Fibroblast of peridontal ligament (primary cell): ENCODE measurements at regions not wholly inside any gene's neighbourhood (a gene's known extent, or its start where the extent isn't known, plus 50 kb on each side); places are given as distances from the start of the nearest gene placed in this dataset.

Experiments used
- DNase-seq: peaks from one replicate; pipeline ENCODE4 v3.0.0-alpha.2; 2010; ENCODE audit errors: extremely low read depth

DNA sequence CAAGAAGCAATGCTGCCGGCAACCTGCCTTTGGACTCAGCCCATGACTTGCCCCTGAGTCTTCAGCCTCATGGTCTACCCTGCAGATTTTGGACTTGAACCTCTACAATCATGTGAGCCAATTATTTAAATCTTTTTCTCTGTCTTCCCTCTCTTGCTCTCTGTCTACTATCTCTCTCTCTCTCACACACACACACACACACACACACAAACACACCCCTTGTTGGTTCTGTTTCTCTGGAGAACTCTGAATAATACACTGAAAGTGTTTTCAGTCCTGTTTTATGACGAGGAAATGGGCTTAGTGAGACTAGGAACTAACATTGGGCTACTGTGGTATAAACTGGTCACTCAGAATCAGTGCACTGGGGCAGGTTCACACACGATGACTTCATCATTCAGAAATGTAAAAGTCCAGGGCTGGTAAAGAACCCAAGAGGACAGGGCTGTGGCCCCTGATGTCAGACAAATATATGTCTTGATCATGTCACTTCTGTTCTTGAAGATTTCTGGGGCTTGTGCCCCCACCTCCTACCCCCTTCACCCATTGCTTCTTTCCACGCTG, 266.1 kb upstream of the SIX2 start:
- peak; percentile 30 for DNase-seq

DNA sequence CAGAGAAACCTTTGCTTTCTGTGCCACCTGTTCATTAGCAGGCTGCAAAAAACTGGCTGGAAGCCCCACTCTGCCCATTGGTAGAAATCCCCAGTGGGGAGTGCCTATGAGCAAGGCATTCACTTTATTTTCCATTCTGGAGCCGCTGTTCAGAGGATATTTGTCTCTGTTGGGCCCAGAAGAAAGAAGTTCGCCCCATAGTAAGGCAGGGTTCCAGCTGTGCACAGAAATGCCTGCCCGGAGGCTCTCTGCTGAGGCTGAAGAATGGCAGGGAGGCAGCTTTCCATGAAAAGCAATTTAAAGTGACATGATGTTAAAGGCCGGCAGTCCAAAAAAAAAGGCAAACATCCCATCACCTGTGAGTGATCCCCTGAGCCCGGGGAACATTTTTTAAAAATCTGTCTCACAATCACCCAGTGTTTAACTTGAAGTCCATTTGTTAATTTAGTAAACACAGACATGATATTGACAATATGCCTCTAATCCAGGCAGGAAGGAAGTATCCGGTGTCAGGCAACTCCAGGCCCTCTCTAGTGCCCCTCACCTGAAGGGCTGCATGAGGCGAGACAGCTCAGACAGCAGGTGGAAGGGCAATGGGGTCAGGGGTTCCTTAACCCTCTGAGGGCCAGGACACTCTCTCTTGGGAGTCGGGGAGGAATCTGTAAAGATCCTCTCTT, 265.1 kb upstream of the SIX2 start:
- DNase-seq: no peak

GRCh38 chr2:45273412-45274249, 264.4 kb upstream of the SIX2 start:
- no peak for DNase-seq

- no peak for DNase-seq
Measured at GRCh38 chr2:45272549-45273265, 263.5 kb upstream of the SIX2 start.

- no peak for DNase-seq
Measured at GRCh38 chr2:45269149-45269793, 260.0 kb upstream of the SIX2 start.

DNA sequence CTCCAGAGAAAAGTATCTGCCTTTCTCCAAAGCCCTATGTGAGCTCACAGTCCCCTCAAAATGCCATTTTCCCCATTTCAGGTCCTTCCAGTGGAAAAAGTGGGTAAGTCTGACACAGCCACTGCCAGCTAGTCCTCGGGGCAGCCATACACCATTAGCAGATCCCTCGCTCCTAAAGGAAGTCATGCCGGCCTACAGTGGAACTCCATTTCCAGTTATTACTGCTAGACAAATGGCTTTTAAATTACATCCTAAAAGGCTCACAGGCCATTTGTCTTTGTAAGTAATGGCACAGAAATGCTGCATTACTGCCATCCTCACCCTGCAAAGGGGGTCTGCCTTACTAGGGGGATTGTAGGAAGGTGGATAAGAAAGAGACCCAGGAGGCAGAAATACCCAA, 259.4 kb upstream of the SIX2 start:
- no peak for DNase-seq

DNA sequence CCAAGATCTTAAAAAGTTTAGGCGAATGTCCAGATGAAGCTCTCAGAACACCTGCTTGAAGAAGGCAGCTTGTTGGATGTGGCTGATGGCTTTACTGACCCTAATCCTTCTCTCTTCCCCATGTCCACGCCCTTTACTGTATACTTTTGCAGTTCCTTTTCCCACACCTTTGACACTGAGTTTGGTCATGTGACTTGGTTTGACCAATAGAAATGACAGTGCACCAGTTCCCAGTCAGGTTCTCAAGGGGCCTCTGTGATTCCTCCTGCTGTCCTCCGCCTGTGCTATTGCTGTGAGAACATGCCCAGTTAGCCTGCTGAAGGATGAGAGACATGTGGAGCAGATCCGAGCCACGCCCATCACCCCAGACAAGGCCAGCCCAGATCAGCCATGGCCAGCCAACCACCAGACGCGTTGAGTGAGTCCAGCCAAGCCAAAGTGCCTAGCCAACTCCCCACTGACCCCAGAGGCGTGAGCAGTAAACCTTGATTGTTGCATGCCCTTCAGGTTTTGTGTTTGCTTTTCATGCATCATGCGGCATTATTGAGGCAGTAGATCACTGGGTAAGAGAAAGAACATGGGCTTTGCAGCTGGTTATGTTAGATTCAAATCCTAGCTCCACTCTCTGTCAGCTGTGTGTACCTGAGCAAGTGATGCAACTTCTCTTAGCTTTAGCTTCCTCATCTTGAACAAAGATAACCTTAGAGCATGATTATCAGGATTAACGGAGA, 258.0 kb upstream of the SIX2 start:
- DNase-seq: no peak

GRCh38 chr2:45265336-45265735, 256.1 kb upstream of the SIX2 start:
- no peak for DNase-seq

DNA sequence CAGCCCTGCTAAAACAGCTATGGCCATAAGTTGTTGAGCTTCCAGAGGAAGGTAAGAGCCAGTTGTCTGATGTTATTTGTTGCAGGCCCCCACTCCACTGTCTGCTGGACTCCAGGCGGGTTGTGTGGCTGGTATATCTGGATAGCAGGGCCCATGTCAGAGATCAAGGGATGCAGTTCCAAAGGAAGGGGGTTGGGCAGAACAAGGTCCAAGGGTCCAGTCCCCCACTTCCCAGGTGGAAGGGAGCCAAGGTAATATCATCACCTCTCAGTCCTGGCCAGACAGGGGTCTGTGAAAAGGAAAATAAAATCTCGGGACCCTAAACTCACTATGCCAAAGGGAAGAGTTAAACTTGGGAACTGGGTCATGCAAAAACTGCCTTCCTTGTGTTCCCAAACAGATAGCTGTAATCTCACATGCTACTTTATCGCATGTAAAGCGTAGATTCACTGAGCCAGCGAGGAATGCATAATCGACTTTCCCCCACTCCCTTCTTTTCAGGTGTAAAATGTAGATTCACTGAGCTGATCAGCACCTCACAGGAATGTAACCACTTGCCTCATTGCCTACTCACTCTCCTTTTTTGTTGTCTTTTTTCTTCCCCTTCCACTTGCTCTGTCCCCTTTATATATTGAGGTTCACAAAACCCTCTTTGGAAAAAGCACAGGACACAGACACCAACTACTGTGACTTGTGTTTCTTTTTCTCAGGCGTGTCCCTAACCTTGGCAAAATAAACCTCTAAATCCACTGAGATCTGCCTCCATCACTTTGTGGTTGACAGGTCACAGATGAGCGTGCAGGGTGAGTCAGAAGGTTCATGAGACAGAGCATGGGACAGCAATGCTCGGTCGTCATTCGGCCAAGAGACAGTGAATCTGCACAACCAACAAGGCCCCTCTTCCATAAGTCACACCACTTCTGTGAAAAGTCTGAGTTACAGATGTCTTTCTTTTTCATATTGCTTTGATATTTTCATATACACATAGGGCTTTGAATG, 255.3 kb upstream of the SIX2 start:
- DNase-seq: peak; percentile 51

DNA sequence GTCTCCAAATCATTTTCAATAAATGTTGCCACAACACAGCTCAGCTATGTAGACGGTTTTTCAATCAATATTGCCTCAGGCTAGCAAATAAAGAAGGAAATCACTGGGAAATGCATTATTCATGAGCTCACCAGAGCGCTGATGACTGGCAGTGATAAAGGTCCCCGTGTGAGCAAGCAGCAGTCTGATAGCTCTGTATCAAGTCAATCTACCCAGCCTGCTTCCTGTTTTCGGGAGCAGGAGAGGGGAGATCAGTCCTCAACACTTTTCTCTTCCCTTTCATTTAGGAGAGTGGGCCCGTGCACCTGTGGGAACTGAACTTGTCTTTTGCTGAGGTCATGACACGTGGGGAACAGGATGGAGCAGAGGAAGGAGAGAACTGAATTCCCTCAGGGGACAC, 253.9 kb upstream of the SIX2 start:
- no peak for DNase-seq

DNA sequence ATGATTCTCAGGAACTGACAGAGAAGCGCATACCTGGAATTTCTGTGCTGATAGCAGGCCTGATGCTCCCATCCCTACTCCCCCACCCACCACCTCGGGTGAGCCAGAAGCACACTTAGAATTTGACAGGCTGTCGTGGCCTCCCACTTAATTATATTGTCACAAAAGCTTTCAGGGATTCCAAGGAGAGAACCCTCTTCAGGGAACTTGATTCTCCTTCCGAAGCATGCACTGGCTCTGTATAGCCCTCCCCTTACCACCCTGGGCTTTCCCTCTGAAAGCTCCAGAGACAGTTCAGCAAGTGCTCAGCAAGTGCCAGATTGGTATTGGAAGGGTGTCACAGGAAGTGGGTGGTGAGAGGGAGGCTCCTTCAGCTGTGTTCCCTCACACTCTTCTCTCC, 252.5 kb upstream of the SIX2 start:
- DNase-seq: no peak

GRCh38 chr2:45260946-45261345, 251.7 kb upstream of the SIX2 start:
- no peak for DNase-seq

- DNase-seq: peak; percentile 28
Measured at GRCh38 chr2:45259547-45260160, 250.4 kb upstream of the SIX2 start.

DNA sequence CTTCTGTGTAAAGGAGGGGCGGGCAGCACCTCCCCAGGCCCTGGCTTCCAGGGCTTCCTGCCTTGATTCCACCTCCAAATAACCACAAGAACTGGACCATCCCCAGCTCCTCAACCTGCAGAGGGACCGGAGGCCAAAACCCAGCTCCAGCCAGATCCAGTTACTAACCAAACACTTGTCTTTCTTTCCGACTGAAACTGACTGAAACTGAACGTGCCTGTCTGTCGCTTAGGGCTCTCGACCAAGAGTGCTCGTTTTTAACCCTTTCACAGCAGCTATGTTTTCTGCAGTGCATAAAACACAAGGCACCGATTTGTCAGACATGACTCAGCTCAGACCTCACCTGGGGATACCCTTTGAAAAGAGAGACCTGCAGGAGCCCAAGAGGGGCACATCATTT, 249.9 kb upstream of the SIX2 start:
- no peak for DNase-seq

DNA sequence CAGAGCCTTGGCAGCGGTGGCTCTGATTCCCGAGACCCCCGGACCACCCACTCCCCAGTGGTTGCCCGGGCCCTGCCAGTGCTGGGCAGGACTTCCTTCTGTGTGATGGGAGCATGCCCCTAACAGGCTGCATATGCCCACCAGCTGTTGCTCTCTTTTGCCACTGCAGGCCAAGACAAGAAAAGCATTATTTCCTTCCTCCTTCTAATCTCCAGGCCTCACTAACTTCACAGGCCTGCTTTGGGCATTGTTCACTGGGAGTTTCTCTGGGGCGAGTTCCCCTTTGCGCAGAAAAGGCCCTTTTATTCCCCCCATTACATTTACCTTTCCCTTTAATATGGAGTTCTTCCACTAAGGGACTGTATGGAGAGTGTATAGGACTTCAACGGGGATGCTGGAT, 249.1 kb upstream of the SIX2 start:
- DNase-seq: no peak

DNA sequence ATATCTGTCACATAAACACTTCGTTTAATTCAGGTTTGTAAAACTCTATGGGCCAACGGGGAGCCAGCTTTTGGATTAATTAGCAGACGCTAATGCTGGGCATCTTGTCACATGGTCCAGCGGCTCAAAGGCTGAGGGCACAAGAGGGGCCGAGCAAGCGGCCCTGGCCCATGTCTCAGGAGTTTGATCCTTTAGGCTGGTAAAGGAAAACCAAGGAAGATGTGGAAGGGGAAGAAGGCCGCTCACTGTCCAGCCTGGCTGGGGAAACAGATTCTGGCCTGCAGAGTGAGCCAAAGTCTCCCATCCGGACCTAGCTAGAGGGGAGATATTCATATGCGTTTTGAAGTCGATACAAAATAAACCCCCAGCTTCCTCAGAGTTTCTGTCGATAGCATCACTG, 248.6 kb upstream of the SIX2 start:
- no peak for DNase-seq

DNA sequence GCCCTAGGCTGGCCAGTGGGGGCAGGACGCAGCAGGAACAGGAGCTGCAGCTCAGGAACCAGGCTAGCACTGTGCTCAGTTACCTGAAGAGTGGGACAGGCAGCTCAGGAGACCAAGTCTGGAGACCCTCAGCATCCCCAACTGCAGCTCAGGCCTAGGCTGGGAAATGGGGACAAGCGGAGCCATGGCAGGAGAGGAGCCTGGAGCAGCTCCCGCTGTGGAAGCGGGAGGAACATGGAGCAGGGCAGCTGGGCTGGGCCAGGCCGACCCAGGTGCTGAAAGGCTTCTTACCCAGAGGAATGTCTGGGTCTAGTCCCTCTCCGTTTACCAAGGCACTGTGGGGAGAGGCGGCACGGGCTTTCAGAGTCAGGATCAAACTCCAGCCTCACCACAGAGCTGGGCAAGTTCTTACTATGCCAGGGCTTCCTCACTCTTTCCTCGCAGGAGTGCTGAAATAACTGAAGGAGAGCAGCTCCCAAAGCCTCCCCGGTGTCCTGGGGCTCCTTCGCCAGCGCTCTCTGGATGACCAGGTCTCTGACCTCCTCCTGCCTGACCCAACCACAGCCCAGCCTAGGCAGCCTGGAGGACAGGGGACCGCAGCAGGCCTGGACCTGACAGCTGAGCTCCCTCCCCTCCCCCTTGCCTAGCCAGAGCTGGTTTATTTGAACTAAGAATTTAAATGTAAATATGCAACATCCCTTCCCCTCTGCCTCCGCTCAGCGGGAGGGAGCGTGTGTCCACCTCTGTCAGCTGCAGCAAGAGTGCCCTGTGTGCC, 247.8 kb upstream of the SIX2 start:
- no peak for DNase-seq

GRCh38 chr2:45256173-45256866, 247.1 kb upstream of the SIX2 start:
- DNase-seq: no peak
